VCaP (cell line): ENCODE measurements at regions not wholly inside any gene's neighbourhood (a gene's known extent, or its start where the extent isn't known, plus 50 kb on each side); places are given as distances from the start of the nearest gene placed in this dataset.

Source experiments
- H3K27ac ChIP-seq: fragments of 450-650 bp; 2 replicates; pipeline ENCODE4 v1.5.1; 2017
- CTCF ChIP-seq: fragments of 450-650 bp; conservative IDR thresholded peaks from 2 replicates; pipeline ENCODE4 v1.5.1; 2017; ENCODE audit warnings: mild to moderate bottlenecking, moderate library complexity

GRCh38 chr9:88749420-88749819, 214.4 kb downstream of the NXNL2 start:
- no peak for TF ChIP-seq CTCF
- no peak overlapping the region for H3K27ac ChIP-seq

DNA sequence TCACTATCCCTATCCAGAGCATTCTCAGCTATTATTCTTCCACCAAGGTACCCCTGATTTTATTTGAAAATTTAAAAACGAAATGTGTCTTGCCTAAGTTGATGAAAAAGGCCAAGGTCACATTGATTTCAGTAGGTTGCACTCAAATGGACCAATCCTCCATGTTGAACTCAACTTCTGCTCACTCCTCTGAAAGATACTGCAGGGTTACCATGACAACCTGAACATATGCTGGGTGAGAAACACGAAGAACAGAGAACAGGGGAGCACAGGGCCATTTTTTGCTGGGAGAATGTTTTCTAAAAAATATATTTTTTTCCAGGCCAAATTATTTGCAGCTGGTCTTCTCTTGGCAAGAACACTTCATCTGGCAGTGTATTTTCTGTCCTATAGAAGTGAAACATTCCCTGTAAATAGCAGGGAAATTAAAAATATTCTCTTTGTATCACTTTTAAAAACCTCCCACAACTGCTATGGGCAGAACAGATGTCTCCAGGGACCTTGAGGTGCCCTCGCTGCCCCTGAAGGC, 215.9 kb downstream of the NXNL2 start:
- H3K27ac ChIP-seq = no peak overlapping the region
- no peak for TF ChIP-seq CTCF

GRCh38 chr9:88751781-88752180, 216.8 kb downstream of the NXNL2 start:
- no peak overlapping the region for H3K27ac ChIP-seq
- TF ChIP-seq CTCF = no peak

DNA sequence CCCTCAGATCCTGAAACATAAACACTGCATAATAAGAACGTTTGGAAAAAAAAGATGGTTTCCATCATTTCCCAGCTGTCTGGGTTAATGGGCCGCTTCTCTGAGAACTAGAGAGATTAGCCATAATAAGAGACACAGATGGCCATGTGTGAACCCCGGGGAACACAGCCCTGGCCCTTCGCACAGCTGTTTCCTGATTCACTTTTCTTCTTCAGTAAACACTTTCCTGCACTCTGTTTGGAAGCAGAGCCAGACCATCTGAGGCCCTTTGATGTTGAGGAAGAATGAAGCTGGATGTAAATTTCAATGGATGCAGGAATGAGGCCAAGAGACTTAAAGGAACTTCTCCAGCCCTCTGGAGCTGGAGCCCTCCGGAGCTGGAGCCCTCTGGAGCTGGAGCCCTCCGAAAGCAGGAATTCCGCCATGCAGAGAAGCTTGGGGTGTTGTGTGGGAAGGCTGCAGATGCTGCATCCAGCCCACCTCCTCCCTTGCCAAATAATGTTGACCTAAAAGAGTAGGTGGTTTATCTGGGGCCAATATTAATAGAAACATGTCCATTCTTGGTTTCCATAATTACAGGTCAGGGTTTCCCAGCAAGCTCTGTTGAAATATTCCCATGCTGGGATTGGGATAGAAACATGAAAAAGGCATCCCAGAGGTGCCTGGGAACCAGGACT, 218.9 kb downstream of the NXNL2 start:
- no peak overlapping the region for H3K27ac ChIP-seq
- TF ChIP-seq CTCF = no peak

GRCh38 chr9:88754452-88754851, 219.5 kb downstream of the NXNL2 start:
- TF ChIP-seq CTCF = no peak
- H3K27ac ChIP-seq = no peak overlapping the region

DNA sequence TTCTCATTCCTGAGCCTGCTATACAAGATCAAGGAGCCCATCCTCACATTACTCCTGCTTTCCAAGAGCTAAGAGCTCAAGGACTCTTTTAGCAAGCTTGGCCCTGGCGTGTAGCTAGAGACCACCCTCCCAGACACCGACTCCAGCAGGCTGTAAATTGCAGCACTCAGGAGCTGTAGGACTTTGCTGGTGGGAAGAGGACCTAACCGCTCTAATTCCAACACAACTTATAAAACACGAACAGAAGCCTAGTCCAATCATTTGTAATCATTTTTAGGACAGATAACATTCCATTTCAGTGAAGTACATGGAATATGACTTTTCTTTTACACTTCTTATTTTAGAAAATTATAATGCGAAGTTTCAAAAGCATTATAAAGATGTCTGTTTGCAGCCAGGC, 219.9 kb downstream of the NXNL2 start:
- no peak for TF ChIP-seq CTCF
- H3K27ac ChIP-seq = no peak overlapping the region

- no peak overlapping the region for H3K27ac ChIP-seq
- no peak for TF ChIP-seq CTCF
Measured at GRCh38 chr9:88757406-88758010, 222.5 kb downstream of the NXNL2 start.
